HG03066 (cell line): ENCODE measurements at regions not wholly inside any gene's neighbourhood (a gene's known extent, or its start where the extent isn't known, plus 50 kb on each side); places are given as distances from the start of the nearest gene placed in this dataset.
"Not testable (repeated sequence)": the region's sequence is repeated elsewhere in the genome, so short reads cannot be mapped to it uniquely, and the experiment has no call there.

Experiments used
- ATAC-seq: cut with Tn5 transposase; IDR thresholded peaks from one replicate; pipeline ENCODE4 v1.9.1; 2021; ENCODE audit warnings: low read depth; ENCODE audit not compliant: unreplicated experiment

DNA sequence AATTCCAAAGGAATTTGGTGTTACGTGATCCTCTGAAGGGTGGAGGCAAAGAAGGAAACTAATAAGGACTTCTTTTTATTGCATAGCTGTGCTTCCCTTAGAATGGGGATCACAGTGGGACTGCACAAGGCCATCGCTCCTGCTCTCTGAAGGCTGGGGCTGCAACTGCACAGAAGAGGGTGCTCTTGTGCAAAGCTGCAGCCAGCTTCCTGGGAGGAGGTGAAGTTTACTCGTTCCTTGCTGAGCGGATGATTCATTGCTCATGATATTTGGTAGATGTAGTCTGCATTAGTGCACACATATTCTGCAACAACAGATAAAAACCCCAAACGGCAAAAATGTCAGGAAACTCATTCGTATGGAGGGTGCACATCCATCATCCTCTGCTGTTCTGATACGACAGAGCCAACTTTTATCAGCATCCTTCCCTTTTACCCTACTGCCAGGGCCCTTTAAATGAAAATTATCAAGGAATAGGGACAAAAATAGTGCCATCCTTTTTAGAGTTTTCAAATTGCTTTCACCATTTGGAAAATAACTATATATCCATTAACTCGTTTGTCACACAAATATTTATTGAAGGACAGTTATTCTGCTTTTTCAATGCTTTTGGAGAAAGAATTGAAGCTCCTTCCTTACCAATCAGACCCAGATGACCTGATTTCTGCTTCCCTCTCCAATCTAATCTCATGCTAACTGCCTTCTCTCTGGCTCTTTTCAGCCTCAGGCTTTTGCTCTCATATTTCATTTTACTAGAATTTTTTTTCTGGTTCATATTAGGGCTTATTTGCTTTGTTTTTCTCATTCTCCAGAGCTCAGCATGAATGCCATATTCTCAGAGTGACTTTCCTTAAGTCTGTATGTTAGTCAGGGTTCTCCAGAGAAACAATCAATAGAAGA, 263.6 kb downstream of the DUSP10 start:
- peak; percentile 93 for ATAC-seq

DNA sequence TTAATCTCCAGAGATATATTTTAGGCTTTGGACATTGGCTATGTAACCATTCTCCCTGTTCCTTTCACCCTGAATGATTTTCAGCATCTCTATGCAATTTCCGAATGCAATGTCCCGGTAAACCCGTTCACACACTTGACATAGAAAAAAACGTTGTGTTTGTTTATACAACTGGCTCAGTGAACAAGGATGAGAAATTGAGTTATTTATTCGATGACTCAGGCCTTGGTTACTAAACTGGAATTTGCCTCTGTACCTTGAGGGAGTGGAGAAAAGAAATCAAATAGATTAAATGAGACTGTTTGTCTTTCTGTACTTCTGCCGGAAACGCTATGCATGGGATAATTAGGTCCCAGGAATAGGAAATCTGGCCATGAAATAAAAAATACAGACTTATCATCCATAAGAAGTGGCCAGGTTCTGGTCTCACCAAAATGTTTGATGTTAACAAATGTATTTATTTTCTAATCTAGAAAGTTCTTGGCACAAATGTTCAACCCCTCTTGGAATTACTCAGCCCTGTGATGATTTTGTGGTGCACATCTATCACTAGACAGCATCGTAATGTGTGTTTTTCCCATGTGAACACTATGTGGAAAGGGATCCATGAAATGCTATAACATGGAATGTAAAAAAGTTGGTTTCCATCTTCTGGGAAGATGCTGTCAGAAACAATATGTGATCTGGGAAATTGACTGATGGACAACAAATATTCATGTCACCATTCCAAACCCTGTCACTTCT, 253.9 kb downstream of the DUSP10 start:
- ATAC-seq = no peak

DNA sequence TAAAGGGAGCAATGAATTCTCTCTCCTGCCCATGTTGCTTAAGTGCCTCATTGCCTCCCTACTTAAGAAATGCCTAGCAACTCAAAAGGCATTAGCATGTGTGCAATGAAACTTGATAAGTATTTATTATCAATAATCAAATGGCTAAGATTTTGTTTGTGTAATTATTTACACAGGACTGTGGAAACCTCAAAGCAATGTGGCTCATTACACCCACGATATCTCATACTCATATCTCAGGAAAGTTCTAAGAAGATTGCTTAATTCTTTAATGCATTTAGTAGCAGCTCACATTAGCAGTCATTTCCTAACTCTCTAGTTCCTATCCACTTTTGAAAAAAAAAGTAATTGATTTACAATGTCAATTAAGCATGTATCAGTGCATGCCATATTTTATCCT, 253.3 kb downstream of the DUSP10 start:
- ATAC-seq = no peak

DNA sequence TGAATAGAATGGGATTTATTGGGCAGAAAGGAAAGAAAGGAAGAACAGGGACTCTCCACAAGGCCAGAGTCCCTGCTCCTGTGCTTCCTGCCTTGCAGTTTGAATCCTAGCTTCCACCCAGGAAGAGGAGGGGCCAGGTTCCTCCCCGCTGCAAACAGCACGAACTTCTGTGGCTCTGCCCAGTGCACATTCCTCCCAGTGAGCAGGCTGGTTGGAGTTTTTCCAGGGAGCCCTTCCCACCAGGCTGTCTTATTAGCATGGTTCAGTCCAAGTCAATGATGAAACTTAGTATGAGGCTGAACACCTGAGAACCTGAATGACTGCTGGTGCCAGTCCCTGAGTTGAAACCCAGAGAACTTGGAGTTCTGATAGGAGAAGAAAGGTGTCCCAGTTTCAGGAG, 247.2 kb downstream of the DUSP10 start:
- ATAC-seq = no peak

DNA sequence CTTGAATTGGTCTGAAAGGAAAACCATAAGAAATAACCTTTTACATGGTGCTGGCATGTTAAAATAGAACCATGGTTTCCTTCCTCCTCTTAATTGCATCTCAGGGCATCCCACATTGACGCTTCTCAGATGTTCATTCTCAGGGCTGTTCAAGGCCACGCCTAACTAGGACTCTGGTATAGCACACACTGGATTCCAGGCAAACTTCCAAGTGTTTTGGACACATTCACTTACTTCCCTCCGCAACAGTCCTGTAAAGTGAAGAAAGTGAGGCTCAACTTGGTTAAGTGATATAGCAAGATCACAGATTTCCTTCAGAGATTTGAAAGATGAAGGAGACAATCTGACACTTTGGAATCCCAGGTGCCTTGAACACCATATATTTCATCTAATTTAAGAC, 244.8 kb downstream of the DUSP10 start:
- ATAC-seq = no peak

DNA sequence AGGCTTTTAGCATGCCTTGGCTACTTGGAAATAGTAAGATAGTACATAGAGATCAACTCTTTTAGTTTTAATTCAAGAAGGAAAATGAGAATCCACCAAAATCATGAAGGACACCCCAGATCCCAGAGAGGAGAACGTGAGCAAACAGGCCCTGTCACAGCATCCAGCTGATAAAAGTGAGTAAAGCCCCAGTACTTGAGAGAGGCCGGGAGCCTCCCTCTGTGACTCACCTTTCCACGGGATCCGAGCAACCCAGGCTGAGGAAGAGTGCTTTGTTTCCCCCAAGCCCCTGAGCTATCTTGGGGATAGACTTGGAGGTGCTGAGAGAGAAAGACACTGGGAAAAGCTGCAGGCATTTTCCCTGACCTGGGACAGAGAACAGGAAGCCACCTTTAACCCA, 238.6 kb downstream of the DUSP10 start:
- no peak for ATAC-seq

DNA sequence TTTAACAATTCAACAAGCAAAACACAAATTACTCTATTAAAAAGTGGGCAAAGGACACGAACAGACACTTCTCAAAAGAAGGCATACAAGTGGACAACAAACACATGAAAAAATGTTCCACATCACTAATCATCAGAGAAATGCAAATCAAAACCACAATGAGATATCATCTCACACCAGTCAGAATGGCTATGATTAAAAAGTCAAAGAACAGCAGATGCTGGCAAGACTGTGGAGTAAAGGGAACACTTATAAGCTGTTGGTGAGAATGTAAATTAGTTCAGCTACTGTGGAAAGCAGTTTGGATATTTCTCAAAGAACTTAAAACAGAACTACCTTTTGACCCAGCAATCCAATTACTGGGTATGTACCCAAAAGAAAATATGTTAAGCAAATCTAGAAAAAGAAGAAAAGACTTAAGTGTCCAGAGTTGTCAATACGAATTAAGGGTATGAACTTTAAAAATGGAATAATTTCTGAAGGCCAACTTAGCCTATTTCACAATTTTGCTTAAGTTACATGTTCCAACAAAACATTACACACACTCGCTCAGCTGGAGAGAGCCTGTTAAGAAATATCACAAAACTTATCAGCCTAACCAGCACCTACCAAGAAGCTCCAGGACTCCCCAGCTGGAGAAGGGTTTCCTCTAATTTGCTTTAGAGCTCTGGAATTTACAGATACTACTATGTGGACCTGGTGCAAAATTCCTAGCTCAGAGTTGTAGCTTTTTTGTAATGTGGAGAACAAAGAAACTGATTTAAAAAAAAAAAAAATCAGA, 232.1 kb downstream of the DUSP10 start:
- no peak for ATAC-seq

DNA sequence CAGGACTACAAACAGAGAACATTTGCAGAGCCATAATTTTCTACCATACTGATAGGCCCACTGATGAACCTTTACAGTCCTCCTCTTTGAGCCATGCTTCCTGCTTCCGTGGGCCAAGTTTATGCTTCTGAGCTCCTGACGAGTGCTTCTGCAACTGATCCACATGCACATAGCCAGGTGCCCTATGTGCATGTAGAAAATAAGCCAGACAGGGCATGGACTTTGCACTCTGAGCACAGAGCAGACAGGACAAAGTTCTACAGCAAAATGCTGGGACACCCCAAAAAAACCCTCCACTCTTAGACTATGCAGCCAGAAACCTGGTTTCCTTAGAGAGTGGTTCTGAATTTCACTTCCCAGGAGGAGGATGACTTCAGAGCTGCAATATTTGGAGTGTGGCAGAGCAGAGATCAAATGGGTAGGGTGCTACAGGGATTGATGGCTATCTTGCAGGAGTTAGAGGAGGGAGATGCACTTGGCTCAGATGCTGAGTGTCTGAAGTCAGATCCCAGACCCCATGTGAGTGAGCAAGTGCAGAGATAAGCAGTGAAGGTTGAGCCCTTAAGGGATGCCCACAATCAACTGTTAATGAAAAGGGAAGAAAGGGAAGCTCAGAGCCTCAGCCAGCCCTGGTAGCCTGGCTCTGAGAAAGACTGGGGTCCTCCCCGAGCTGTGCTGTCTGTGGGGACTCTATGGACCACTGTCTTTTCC, 230.9 kb downstream of the DUSP10 start:
- no peak for ATAC-seq

DNA sequence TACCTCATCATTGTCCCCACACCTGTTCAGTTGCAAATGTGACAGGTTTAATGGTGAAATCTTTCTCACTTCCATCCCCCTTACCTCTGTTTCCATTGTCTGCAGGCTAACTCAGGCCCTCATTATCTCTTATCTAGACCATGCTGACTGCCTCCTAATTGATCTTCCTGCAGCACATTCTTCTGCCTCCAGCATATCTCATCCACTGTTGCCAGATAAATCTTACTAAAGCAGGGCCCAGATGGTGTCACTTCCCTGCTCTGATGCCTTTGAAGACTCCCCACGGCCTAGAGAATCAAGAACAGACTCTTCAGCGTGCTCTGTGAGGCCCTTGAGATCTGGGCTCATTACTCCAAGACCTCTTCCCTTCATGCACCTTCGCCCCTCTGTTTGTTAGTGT, 230.1 kb downstream of the DUSP10 start:
- no peak for ATAC-seq

DNA sequence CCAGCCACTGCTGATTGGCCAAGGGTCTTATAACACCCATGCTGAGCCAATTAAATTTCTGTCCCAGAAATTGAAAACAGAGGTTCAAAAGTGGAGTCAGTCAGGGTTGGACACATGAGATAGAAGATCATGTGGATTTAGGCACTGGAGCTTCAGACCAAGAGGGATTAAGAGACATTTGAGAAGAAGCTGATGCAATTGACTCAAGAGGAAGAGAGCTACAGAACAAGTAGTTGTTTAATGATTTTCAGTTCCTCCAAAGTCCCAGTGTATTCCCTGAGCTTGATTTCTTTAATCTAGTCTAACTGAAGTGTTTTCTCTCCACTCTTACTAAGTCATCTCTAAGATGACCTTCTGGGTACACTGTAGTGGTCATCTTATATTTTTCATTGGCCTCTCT, 227.1 kb downstream of the DUSP10 start:
- no peak for ATAC-seq

DNA sequence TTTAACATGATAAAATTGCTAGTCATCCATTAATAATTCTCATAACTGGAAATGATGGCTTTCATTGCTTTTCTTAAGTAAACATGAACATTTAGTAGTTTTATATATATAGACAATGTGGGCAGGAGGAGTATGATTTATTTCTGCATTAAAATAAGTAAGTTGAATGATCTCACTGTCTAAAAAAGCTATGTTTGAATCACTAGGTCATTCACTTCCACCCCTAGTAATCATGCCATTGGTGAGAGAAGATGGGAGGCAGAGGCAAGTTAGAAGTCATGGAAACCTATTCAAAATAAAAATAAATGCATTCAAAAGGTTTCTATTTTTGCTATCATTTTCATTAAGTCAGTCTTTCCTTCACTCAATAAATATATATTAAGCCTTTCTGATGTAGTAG, 226.4 kb downstream of the DUSP10 start:
- no peak for ATAC-seq

DNA sequence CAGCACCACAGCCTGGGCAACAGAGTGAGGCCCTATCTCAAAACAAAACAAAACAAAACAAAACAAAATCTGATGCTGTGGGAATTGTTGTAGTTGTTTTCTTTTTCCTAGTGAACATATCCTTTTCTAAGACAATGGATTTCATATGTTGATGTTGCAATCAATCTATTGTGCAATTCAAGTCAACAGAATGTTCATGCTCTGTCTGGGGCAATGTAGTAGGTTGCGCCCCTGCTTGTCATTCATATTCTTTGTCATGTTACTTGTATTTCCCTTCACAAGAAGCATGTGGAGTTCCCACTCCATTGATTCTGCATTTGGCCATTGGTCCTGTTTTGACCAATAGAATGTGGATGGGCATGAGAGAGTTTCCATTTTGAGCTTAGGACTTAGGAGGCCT, 223.9 kb downstream of the DUSP10 start:
- ATAC-seq = no peak

DNA sequence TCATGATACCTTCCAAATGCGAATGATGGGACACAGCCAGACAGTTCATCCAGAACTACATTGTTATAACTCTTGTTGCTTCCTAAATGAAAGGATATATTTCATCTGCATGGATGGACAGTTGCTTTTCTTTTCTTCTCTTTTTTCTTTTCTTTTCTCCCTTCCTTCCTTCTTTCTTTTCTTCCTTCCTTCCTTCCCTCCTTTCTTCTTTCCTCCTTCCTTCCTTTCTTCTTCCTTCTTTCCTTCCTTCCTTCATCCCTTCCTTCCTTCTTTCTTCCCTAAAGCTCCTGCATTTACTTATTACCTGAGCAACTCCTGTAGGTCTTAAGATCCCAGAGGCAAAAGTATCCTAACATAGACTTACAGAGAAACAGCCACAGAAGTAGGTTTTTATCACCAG, 221.6 kb downstream of the DUSP10 start:
- no peak for ATAC-seq

DNA sequence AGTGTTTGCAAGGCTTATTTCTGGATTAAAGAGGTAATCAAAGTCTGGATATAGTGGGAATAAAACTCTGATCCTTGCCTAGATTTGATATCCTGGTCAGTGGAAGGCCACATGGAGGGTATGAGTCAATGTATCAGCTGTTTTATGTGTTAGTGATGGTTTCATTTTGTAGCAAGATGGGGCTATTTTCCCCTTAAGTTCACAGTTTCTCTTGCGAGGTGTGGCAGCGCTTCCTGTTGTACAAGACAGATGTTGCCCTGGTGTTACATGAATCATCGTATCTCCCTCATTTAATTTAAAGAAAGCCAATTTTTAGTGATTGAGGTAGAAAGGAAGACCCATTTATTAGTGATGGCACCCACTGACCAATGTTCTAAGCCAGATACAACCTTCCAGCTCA, 220.2 kb downstream of the DUSP10 start:
- no peak for ATAC-seq

DNA sequence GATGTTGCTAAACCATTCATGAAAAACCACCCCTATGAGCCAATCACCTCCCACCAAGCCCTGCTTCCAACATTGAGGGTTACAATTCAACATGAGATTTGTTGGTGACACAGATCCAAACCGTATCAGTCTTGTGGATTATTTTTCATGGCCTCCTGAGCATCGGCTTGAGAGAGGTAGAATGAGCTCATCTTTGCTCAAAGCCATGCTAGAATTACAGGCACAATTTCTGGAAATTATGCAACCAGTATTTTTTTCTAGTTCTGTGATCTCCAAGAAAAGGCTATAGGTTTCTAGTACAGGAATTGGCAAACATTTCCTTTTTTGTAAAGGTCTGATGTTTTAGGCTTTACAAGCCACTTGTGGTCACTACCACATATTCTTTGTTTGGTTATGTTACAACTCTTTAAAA, 219.4 kb downstream of the DUSP10 start:
- ATAC-seq = no peak

DNA sequence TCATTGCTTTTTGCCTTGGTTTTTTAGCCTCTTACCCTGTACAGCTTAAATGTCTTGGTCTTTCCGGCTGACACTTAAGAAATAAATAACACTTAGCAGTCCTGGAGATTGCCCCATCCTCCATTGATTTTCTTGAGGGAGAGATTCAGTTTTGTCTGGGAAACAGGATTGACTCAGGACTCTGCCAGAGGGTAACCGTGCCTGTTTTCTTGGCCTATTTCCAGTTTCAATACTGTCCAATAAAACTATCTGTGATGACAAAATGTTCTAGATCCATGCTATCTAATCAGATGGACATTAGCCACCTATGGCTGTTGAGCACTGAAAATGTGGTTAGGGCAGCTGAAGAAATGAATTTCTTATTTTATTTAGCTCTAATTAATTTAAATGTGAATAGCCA, 216.1 kb downstream of the DUSP10 start:
- no peak for ATAC-seq

DNA sequence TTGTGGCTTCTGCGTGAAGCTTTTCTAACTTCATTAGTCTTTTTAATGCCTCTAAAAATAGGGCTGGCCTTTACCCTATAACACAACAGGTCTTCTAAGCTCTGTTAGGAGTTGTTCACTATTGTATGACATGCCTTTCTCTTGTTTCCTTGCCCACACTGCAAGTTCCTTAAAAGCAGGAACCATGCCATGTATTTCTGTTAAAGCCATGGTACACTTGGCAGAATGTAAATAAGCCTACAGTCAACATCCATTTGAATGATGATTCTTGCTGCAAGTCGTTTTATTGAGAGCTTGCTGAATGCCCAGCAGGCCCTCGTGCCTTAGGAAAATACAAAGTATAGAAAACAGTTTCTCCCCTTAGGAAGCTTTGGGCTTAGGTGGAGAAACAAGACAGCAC, 214.6 kb downstream of the DUSP10 start:
- no peak for ATAC-seq

DNA sequence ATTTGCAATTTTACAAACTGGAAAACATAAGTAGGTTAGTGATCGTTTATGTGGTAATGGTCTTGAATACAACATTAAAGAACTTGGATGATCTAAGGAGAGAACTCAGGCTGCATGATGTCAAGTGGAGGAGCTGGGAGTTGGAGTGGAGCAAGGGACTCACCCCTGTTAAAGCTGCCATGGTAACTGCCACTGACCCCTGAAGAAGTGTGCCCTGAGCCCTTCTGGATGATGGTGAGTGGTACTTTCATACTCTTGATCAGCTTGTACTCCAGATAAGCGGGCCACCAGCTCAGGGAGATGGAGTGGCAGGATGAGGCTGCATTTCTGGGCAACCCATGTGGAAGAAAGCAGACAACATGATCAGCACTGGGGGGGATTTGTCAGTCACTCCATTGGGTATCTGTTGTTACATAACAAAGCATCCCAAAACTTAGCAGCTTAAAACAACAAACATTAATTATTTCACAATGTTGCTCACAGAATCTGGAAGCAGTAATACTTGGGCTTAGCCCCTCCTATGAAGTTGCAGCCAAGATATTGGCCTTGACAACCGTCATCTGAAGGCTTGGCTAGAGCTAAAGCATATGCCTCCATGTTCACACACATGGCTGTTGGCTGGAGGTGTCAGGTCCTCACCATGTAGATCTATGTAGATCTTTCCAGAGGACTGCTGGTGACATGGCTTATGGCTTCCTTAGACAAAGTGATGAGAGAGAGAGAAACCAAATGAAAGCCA, 213.8 kb downstream of the DUSP10 start:
- no peak for ATAC-seq

DNA sequence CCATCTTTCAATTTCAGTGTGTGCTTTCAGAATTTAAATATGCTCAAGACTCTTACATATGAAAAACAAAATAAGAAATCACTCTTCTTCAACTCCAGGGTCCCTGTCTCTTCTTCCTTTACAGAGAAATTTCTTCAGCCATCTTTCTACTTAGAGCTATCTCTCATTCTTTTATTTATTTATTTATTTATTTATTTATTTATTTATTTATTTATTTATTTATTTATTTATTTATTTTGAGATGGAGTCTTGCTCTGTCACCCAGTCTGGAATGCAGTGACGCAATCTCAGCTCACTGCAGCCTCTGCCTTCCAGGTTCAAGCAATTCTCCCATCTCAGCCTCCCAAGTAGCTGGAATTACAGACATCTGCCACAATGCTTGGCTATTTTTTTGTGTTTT, 211.7 kb downstream of the DUSP10 start:
- ATAC-seq = not testable (repeated sequence)

DNA sequence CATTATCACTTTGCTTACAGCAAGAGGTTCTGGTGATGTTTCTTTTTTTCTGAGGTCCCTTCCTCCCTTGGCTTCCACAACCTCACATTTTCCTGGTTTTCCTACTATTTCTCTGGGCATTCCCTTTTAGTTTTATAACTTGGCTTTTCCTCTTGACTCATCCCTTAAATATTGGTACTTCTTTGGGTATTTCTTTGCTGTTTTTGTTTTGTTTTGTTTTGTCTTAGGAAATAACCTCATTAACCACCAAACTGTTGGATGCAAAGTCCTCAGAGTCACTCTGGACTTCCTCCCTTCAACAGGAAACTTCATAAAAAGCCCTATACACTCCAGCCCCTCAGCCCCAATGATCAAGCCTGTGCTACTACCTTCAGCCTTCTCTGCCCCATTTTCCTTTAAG, 211.1 kb downstream of the DUSP10 start:
- no peak for ATAC-seq
